Epithelial cell of esophagus (primary cell): ENCODE measurements at regions not wholly inside any gene's neighbourhood (a gene's known extent, or its start where the extent isn't known, plus 50 kb on each side); places are given as distances from the start of the nearest gene placed in this dataset.
A peak's percentile ranks its signal among the peaks of the same experiment; 100 is the strongest.
"Not testable (repeated sequence)": the region's sequence is repeated elsewhere in the genome, so short reads cannot be mapped to it uniquely, and the experiment has no call there.

Source experiments
- DNase-seq: peaks from one replicate; pipeline ENCODE4 v3.0.0; 2010; ENCODE audit warnings: low read depth
- H3K4me3 ChIP-seq: 2 replicates; pipeline ENCODE4 v1.5.1; 2011; ENCODE audit warnings: mild to moderate bottlenecking, low read length, control low read depth
- TF ChIP-seq, protein P1 (sequence below): IDR thresholded peaks from 2 replicates; pipeline ENCODE4 v1.5.1; 2011; ENCODE audit warnings: low read depth, mild to moderate bottlenecking, low read length, control low read depth, inconsistent platforms; ENCODE audit not compliant: insufficient read depth; ENCODE audit errors: missing control alignments

DNA sequence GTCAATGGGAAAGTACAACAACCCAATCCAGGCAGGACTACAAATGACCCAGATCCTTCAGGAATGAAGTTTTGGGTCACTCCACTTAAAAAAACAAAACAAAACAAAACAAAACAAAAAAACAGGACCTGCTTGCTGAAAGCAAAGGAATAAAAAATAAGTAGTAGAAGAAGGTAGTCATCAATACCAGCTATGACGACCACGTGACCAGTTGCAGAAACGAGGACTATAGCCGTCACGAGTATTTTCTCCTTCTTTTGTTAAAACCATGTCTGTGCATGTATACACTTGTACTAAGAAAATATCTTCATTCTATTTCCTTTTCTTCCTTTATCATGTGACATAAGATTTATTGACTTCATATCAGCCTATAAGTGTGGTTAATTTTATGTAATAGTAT lies 308.4 kb upstream of the DEFB112 start:
- TF ChIP-seq, protein P1, sequence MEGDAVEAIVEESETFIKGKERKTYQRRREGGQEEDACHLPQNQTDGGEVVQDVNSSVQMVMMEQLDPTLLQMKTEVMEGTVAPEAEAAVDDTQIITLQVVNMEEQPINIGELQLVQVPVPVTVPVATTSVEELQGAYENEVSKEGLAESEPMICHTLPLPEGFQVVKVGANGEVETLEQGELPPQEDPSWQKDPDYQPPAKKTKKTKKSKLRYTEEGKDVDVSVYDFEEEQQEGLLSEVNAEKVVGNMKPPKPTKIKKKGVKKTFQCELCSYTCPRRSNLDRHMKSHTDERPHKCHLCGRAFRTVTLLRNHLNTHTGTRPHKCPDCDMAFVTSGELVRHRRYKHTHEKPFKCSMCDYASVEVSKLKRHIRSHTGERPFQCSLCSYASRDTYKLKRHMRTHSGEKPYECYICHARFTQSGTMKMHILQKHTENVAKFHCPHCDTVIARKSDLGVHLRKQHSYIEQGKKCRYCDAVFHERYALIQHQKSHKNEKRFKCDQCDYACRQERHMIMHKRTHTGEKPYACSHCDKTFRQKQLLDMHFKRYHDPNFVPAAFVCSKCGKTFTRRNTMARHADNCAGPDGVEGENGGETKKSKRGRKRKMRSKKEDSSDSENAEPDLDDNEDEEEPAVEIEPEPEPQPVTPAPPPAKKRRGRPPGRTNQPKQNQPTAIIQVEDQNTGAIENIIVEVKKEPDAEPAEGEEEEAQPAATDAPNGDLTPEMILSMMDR: no peak
- no peak overlapping the region for H3K4me3 ChIP-seq
- no peak for DNase-seq

DNA sequence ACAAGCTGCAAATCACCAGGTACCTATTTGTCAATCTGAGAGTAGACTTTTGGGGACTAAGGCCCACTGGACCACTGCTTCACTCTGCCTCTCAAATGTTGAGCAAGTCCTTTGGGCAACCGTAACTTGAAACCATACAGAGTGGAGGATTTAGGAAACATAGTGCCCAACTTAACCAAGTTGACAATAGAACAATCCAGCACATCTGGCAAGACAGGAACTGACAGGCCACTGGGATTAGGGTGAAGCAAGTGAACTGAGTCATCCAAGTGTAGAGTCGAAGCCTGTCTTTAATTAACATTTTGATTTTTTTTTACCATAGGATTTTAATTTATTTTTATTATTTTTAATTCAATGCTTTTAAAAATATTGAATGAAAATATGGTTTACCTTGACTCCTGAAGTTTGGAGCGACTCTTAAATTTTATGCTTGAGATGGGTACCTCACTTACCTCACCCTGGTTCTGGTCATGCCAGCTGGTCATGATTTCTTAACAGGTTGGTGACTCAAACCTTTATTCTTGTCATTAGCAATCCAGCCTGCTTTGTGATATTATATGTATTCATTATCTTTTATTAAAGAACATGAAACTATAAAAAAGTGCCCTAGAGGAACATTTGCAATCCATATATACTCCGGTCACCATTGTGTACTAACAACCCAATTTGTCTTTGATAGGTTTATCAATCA lies 312.1 kb upstream of the DEFB112 start:
- DNase-seq: peak; percentile 80
- H3K4me3 ChIP-seq: no peak overlapping the region

DNA sequence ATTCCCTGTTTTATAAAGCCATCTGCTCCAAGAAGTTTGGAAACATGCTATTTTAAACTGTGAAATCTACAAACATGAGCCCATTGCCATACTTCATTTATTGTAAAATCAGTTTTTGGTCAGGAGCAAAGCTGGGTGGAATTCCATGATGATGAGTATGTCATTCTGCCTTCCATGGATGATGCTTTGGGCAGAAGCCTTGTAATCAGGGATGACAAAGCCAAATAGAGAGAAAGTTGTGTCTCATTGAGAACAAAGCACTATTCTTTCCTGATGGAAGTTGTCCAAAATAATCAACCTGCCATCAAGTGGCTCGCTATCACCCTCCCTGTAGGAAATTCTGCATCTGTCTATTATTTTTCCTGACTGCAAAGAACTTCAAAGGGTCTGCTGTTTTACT lies 313.0 kb upstream of the DEFB112 start:
- TF ChIP-seq, protein P1: no peak
- DNase-seq: peak; percentile 2

More for the DNA sequence above, 312.1 kb upstream of the DEFB112 start:
- TF ChIP-seq, protein P1: no peak

DNA sequence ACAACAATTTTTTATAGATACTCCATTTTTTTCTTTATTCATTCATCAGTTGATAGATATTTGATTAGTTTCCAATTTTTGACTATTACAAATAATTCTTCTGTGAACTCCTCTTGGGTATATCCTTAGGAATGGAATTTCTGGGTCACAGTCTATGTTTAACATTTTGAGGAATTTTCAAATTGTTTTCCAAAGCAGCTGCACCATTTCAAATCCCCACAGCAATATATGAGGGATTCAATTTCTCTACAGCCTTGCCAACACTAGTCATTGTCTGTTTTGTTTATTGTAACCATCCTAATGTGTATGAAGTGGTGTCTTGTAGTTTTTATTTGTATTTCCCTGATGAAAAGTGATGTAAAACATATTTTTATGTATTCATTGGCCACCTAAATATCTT lies 320.3 kb upstream of the DEFB112 start:
- H3K4me3 ChIP-seq: no peak overlapping the region
- TF ChIP-seq, protein P1: no peak
- no peak for DNase-seq

More for the DNA sequence above, 313.0 kb upstream of the DEFB112 start:
- H3K4me3 ChIP-seq: no peak overlapping the region

DNA sequence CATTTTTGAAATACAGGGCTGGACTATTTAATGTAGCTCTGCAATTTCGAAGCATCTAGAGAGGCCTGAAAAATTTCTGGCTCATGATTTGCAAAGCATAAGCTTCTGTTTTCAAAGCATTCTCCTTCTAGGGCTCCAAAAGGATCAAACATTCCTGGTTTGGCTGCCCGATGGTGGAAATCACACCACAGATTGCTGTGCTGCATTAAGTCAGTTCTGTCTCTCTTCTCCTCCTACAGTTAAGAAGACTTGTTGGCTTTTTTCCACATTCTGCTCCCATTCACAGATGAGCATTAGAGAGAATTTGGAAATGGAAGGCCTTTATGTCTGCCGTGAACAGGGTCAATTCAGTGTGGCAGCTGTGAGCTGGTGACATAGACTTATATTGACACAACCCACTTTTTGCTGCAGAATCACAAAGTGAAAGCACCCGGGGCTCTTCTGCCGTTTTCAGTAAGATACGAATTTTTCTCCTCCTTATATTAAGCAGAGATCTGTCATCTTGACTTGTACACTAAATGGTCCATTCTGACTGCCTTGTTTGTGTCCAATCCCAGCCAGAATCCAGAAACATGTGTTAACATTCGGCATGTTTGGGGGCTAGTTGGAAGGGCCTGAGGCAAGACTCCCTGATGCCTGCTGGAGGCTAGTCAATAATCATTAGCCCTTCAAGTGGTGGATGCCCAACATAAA lies 330.8 kb upstream of the DEFB112 start:
- no peak for DNase-seq
- H3K4me3 ChIP-seq: no peak overlapping the region
- TF ChIP-seq, protein P1: no peak

DNA sequence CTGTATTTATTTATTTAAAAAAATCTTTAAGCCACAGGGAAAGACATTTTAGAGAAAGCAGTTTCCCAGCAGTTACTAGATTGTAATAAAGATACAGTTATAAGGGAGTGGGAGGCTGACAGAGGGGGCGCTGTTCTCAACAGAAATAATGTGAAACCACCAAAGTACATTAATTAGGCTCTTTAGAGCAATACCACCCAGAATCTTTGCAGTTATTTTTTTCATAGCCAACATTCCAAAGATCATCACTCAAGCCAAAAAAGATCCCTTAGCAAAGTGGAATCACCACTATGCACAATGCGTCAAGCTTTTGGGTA lies 331.3 kb upstream of the DEFB112 start:
- DNase-seq: no peak
- H3K4me3 ChIP-seq: no peak overlapping the region
- TF ChIP-seq, protein P1: no peak

DNA sequence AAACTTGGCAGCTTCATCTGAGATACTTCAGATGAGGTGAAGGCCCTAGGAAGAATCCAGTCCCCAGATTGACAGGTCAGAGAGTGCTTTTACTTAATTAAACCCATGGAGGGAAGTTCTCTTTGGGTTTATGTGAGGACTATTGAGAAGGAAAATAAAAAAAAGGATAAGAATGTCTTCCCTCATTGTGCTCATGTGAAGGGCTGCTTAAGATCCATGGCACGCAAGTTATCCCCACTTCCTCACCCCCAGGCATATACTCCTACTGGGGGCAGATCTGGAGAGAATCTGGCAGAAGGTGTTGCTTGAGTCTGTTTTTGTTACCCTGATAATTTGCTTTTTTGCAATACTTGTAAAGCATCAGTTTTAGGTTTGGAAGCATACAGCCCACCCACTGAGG lies 322.9 kb upstream of the TFAP2D start:
- no peak for DNase-seq
- TF ChIP-seq, protein P1: no peak
- H3K4me3 ChIP-seq: no peak overlapping the region

DNA sequence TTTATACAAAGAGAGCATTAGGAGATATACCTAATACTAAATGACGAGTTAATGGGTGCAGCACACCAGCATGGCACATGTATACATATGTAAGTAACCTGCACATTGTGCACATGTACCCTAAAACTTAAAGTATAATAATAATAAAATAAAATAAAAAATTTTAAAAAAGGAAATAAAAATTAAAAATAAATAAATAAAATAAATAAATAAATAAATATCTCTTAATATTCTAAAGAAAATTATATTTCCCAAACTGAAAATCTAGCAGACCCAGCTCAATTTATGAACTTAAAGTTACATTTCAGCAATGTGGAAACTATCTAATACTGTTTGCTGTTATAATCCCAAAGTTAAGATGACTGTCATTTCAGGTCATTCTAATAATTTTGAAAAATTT lies 319.2 kb upstream of the TFAP2D start:
- DNase-seq, H3K4me3 ChIP-seq: not testable (repeated sequence)
